HL-60 (cell line): ENCODE measurements at regions not wholly inside any gene's neighbourhood (a gene's known extent, or its start where the extent isn't known, plus 50 kb on each side); places are given as distances from the start of the nearest gene placed in this dataset.

ENCODE experiments used
- CTCF ChIP-seq: IDR thresholded peaks from one replicate; pipeline ENCODE4 v1.5.1; 2011; ENCODE audit warnings: low read length, control low read depth, inconsistent platforms; ENCODE audit not compliant: insufficient read depth
- GABPA ChIP-seq: IDR thresholded peaks from 2 replicates; pipeline ENCODE4 v1.6.1; 2012; ENCODE audit warnings: low read depth
- POLR2AphosphoS5 ChIP-seq: IDR thresholded peaks from 2 replicates; pipeline ENCODE4 v1.6.1; 2012; ENCODE audit warnings: low read depth
- TF ChIP-seq, protein P1 (sequence below): IDR thresholded peaks from 2 replicates; pipeline ENCODE4 v1.6.1; 2012; ENCODE audit warnings: low read depth; ENCODE audit not compliant: insufficient replicate concordance

- TF ChIP-seq CTCF, result no peak
- TF ChIP-seq POLR2AphosphoS5, result no peak
- no peak for TF ChIP-seq GABPA
- TF ChIP-seq, protein P1, sequence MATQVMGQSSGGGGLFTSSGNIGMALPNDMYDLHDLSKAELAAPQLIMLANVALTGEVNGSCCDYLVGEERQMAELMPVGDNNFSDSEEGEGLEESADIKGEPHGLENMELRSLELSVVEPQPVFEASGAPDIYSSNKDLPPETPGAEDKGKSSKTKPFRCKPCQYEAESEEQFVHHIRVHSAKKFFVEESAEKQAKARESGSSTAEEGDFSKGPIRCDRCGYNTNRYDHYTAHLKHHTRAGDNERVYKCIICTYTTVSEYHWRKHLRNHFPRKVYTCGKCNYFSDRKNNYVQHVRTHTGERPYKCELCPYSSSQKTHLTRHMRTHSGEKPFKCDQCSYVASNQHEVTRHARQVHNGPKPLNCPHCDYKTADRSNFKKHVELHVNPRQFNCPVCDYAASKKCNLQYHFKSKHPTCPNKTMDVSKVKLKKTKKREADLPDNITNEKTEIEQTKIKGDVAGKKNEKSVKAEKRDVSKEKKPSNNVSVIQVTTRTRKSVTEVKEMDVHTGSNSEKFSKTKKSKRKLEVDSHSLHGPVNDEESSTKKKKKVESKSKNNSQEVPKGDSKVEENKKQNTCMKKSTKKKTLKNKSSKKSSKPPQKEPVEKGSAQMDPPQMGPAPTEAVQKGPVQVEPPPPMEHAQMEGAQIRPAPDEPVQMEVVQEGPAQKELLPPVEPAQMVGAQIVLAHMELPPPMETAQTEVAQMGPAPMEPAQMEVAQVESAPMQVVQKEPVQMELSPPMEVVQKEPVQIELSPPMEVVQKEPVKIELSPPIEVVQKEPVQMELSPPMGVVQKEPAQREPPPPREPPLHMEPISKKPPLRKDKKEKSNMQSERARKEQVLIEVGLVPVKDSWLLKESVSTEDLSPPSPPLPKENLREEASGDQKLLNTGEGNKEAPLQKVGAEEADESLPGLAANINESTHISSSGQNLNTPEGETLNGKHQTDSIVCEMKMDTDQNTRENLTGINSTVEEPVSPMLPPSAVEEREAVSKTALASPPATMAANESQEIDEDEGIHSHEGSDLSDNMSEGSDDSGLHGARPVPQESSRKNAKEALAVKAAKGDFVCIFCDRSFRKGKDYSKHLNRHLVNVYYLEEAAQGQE, result no peak
Measured at GRCh38 chr15:39108021-39108420, 472.9 kb upstream of the THBS1 start.
